ENCODE measurements at regions not wholly inside any gene's neighbourhood (a gene's known extent, or its start where the extent isn't known, plus 50 kb on each side); places are given as distances from the start of the nearest gene placed in this dataset.
A peak's percentile ranks its signal among the peaks of the same experiment; 100 is the strongest.

- CTCF ChIA-PET = no interaction called here
- intact Hi-C loops (cut with micrococcal nuclease; ENCODE audit: unreplicated experiment) = no loop called here
- no TSS peak for BruUV-seq (replicated peaks)
- no peaks in the 10 kb centered on the region for H3K27me3 ChIP-seq (replicated peaks; ENCODE audit: insufficient read depth, low read depth, low read length, poor library complexity)
- H3K9me3 ChIP-seq (ENCODE audit: low read depth, low read length, poor library complexity, severe bottlenecking) = no peaks in the 10 kb centered on the region
- POLR2A ChIA-PET (ENCODE audit: low non-redundant PET) = no interaction called here
- H3K4me3 ChIP-seq (ENCODE audit: low read depth, low read length, poor library complexity, severe bottlenecking) = no peak overlapping the region
- DNase-seq (ENCODE audit: low spot score) = no peak
- TF ChIP-seq EZH2 (IDR thresholded peaks at IDR 0.05; ENCODE audit: borderline replicate concordance, low read depth, low read length, poor library complexity, severe bottlenecking) = no peak
- TF ChIP-seq, protein P1, sequence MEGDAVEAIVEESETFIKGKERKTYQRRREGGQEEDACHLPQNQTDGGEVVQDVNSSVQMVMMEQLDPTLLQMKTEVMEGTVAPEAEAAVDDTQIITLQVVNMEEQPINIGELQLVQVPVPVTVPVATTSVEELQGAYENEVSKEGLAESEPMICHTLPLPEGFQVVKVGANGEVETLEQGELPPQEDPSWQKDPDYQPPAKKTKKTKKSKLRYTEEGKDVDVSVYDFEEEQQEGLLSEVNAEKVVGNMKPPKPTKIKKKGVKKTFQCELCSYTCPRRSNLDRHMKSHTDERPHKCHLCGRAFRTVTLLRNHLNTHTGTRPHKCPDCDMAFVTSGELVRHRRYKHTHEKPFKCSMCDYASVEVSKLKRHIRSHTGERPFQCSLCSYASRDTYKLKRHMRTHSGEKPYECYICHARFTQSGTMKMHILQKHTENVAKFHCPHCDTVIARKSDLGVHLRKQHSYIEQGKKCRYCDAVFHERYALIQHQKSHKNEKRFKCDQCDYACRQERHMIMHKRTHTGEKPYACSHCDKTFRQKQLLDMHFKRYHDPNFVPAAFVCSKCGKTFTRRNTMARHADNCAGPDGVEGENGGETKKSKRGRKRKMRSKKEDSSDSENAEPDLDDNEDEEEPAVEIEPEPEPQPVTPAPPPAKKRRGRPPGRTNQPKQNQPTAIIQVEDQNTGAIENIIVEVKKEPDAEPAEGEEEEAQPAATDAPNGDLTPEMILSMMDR (conservative IDR thresholded peaks at IDR 0.05; ENCODE audit: low read depth, low read length) = no peak
- H3K4me1 ChIP-seq (ENCODE audit: insufficient read depth, low read length, poor library complexity, severe bottlenecking) = no peaks in the 10 kb centered on the region
- no peaks in the 10 kb centered on the region for H3K36me3 ChIP-seq (ENCODE audit: insufficient read depth, low read length, poor library complexity, severe bottlenecking)
- H3K27ac ChIP-seq (ENCODE audit: low read depth, low read length, poor library complexity, severe bottlenecking) = no peak overlapping the region
Measured at GRCh38 chr2:40915651-40916050, 463.8 kb upstream of the SLC8A1 start.

DNA sequence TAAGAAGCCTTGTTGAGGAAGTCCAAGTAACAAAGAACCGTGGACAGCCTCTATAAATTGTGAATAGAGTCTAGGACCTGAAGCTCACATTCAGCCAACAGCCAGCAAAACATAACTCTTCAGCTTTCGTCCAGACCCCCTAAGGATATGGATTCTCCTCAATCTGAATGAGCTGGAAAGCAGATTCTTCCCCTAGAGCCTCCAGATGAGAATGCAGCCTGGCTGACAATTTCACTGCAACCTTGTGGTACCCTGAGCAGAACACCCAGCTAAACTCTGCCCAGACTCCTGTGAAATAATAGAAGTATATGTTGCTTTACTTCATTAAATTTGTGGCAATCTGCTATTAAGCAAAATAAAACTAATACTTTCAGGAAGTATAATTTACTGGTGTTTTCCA, 483.5 kb upstream of the SLC8A1 start:
- Histone ChIP-seq H3K9me3 (ENCODE audit: low read depth, low read length, poor library complexity, severe bottlenecking) (no peaks in the 10 kb centered on the region), H3K36me3 (ENCODE audit: insufficient read depth, low read length, poor library complexity, severe bottlenecking) (no peaks in the 10 kb centered on the region), H3K27me3 (replicated peaks; ENCODE audit: insufficient read depth, low read depth, low read length, poor library complexity) (no peaks in the 10 kb centered on the region), H3K27ac (ENCODE audit: low read depth, low read length, poor library complexity, severe bottlenecking) (no peak overlapping the region), H3K4me3 (ENCODE audit: low read depth, low read length, poor library complexity, severe bottlenecking) (no peak overlapping the region), H3K4me1 (ENCODE audit: insufficient read depth, low read length, poor library complexity, severe bottlenecking) (no peaks in the 10 kb centered on the region)
- no peak for DNase-seq (ENCODE audit: low spot score)
- ChIA-PET CTCF (no interaction called here), POLR2A (ENCODE audit: low non-redundant PET) (no interaction called here)
- BruUV-seq (replicated peaks) = no TSS peak
- intact Hi-C loops (cut with micrococcal nuclease; ENCODE audit: unreplicated experiment) = no loop called here
- TF ChIP-seq, protein P1 (conservative IDR thresholded peaks at IDR 0.05; ENCODE audit: low read depth, low read length) = 0 out of 2 replicates have a peak, but pooled peaks have one; percentile 11
- no peak for TF ChIP-seq EZH2 (IDR thresholded peaks at IDR 0.05; ENCODE audit: borderline replicate concordance, low read depth, low read length, poor library complexity, severe bottlenecking)

- TF ChIP-seq EZH2 (IDR thresholded peaks at IDR 0.05; ENCODE audit: borderline replicate concordance, low read depth, low read length, poor library complexity, severe bottlenecking) = no peak
- TF ChIP-seq, protein P1 (conservative IDR thresholded peaks at IDR 0.05; ENCODE audit: low read depth, low read length) = no peak
- CTCF ChIA-PET = no interaction called here
- intact Hi-C loops (cut with micrococcal nuclease; ENCODE audit: unreplicated experiment) = no loop called here
- BruUV-seq (replicated peaks) = no TSS peak
- POLR2A ChIA-PET (ENCODE audit: low non-redundant PET) = no interaction called here
- Histone ChIP-seq H3K36me3 (ENCODE audit: insufficient read depth, low read length, poor library complexity, severe bottlenecking) (no peaks in the 10 kb centered on the region), H3K4me1 (ENCODE audit: insufficient read depth, low read length, poor library complexity, severe bottlenecking) (no peaks in the 10 kb centered on the region), H3K27me3 (replicated peaks; ENCODE audit: insufficient read depth, low read depth, low read length, poor library complexity) (no peaks in the 10 kb centered on the region), H3K9me3 (ENCODE audit: low read depth, low read length, poor library complexity, severe bottlenecking) (no peaks in the 10 kb centered on the region), H3K4me3 (ENCODE audit: low read depth, low read length, poor library complexity, severe bottlenecking) (no peak overlapping the region), H3K27ac (ENCODE audit: low read depth, low read length, poor library complexity, severe bottlenecking) (no peak overlapping the region)
- DNase-seq (ENCODE audit: low spot score) = no peak
Measured at GRCh38 chr2:40937284-40937683, 485.4 kb upstream of the SLC8A1 start.

Data from A673 (cell line).